ENCODE measurements at regions not wholly inside any gene's neighbourhood (a gene's known extent, or its start where the extent isn't known, plus 50 kb on each side); places are given as distances from the start of the nearest gene placed in this dataset.

GRCh38 chr1:229068270-229068987 is 202.5 kb upstream of the RAB4A start:
- no peak for ATAC-seq
- no peak for DNase-seq (ENCODE audit: low spot score)
- Mint-ChIP-seq H3K4me1 (peaks cover 7% of the 10 kb centered on the region), H3K27me3 (ENCODE audit: insufficient read depth, low read depth, poor library complexity) (peaks cover 3% of the 10 kb centered on the region), H3K36me3 (ENCODE audit: low read depth) (no peaks in the 10 kb centered on the region), H3K4me3 (no peak overlapping the region), H3K9me3 (no peaks in the 10 kb centered on the region; the same call in 2 of the 3 replicates), H3K27ac (peak overlapping the region; percentile 47; the same call in 1 of the 2 replicates)
- Histone ChIP-seq H3K27me3 (ENCODE audit: insufficient read depth) (no peaks in the 10 kb centered on the region), H2AFZ (no peak overlapping the region), H3K4me1 (ENCODE audit: insufficient read depth) (no peaks in the 10 kb centered on the region), H3K4me2 (no peak overlapping the region), H3F3A (replicated peaks; ENCODE audit: low read depth) (no peaks in the 10 kb centered on the region), H3K9me2 (ENCODE audit: insufficient read depth) (peaks cover 3% of the 10 kb centered on the region; the same call in 1 of the 2 replicates), H3K27ac (ENCODE audit: low read depth) (no peak overlapping the region), H3K4me3 (no peak overlapping the region), H3K36me3 (ENCODE audit: insufficient read depth) (no peaks in the 10 kb centered on the region), H3K79me2 (replicated peaks; ENCODE audit: insufficient read depth) (no peaks in the 10 kb centered on the region), H4K20me1 (replicated peaks; ENCODE audit: insufficient read depth) (no peaks in the 10 kb centered on the region)
- TF ChIP-seq CREB1 (CRISPR knock-in tag; IDR thresholded peaks at IDR 0.05; ENCODE audit: low read depth) (no peak), EZH2phosphoT487 (IDR thresholded peaks at IDR 0.05; ENCODE audit: unreplicated experiment) (no peak), CTCF (conservative IDR thresholded peaks at IDR 0.05; ENCODE audit: low read depth in 2 of 2) (no peak), REST (IDR thresholded peaks at IDR 0.05; ENCODE audit: unreplicated experiment) (no peak), ZNF462 (CRISPR knock-in tag; IDR thresholded peaks at IDR 0.05) (no peak), NANOG (IDR thresholded peaks at IDR 0.05; ENCODE audit: borderline replicate concordance) (no peak), JUNB (IDR thresholded peaks at IDR 0.05; ENCODE audit: unreplicated experiment) (no peak), EZH2 (IDR thresholded peaks at IDR 0.05; ENCODE audit: low read depth, unreplicated experiment) (no peak), ZNF114 (CRISPR knock-in tag; IDR thresholded peaks at IDR 0.05) (no peak), POLR2AphosphoS5 (IDR thresholded peaks at IDR 0.05; ENCODE audit: low read depth) (no peak), ZNF331 (CRISPR knock-in tag; IDR thresholded peaks at IDR 0.05; ENCODE audit: low read depth) (no peak), ETS1 (IDR thresholded peaks at IDR 0.05) (no peak)

Measured in GM23338 (cell line).